ENCODE measurements at regions not wholly inside any gene's neighbourhood (a gene's known extent, or its start where the extent isn't known, plus 50 kb on each side); places are given as distances from the start of the nearest gene placed in this dataset.

- no peak overlapping the region for H2BK120ac ChIP-seq (ENCODE audit: low read depth, low read length, poor library complexity, severe bottlenecking)
- no peak for DNase-seq
- no peak overlapping the region for H3K4ac ChIP-seq (ENCODE audit: low read depth, low read length)
- no peaks in the 10 kb centered on the region for H3K27me3 ChIP-seq (ENCODE audit: insufficient read depth, low read length)
- Mint-ChIP-seq H3K4me1 (no peaks in the 10 kb centered on the region), H3K9me3 (peaks cover 49 to 61% of the 10 kb centered on the region in 2 experiments), H3K4me3 (no peak overlapping the region), H3K27me3 (ENCODE audit: low read depth) (no peaks in the 10 kb centered on the region), H3K27ac (no peak overlapping the region), H3K36me3 (ENCODE audit: insufficient read depth in 1 of 3, low read depth in 3 of 3) (peaks cover 0 to 5% (median 0%) of the 10 kb centered on the region in 3 experiments; a peak in 3 of 7 replicates)
- H2AK5ac ChIP-seq (ENCODE audit: insufficient read length, low read length) = no peak overlapping the region
- no peak overlapping the region for H2AFZ ChIP-seq (ENCODE audit: low read length)
- H3K27ac ChIP-seq (ENCODE audit: insufficient read length, low read depth, low read length) = no peak overlapping the region
- no peak overlapping the region for H4K91ac ChIP-seq (ENCODE audit: insufficient read length, low read depth, low read length)
- no peak overlapping the region for H2BK15ac ChIP-seq (ENCODE audit: low read depth, low read length)
- no peak overlapping the region for H3K14ac ChIP-seq (ENCODE audit: insufficient read depth, low read length)
- H2BK12ac ChIP-seq (ENCODE audit: insufficient read length, low read depth, low read length) = no peak overlapping the region
- no peak overlapping the region for H3K9ac ChIP-seq (ENCODE audit: extremely low read depth, insufficient read length, low read length)
- no peak overlapping the region for H2BK5ac ChIP-seq (ENCODE audit: insufficient read length, low read length)
- H3K23me2 ChIP-seq (ENCODE audit: insufficient read length, low read depth, low read length, poor library complexity, severe bottlenecking) = no peaks in the 10 kb centered on the region
- no peaks in the 10 kb centered on the region for H3K79me1 ChIP-seq (ENCODE audit: insufficient read depth, low read depth, low read length, poor library complexity, severe bottlenecking)
- no peak overlapping the region for H4K8ac ChIP-seq (replicated peaks; ENCODE audit: insufficient read length, low read depth, low read length)
- no peak overlapping the region for H3K4me2 ChIP-seq (ENCODE audit: insufficient read depth, insufficient read length, low read length)
- no peaks in the 10 kb centered on the region for H3K79me2 ChIP-seq (ENCODE audit: insufficient read depth, low read length)
- no peak overlapping the region for H4K5ac ChIP-seq (ENCODE audit: insufficient read length, low read depth, low read length)
- H2BK20ac ChIP-seq (ENCODE audit: low read depth, low read length, poor library complexity, severe bottlenecking) = no peak overlapping the region
- no peaks in the 10 kb centered on the region for H3K4me1 ChIP-seq (ENCODE audit: insufficient read depth, low read length)
- H4K20me1 ChIP-seq (ENCODE audit: control insufficient read depth, insufficient read depth, insufficient read length) = no peaks in the 10 kb centered on the region
- no CpG with 5 or more reads among the region's 3 CpGs for WGBS (ENCODE audit: extremely low coverage, insufficient read length, low lambda C conversion rate)
- no peak overlapping the region for H3K18ac ChIP-seq (ENCODE audit: insufficient read length, low read depth, low read length)
- no peak overlapping the region for H3K56ac ChIP-seq (ENCODE audit: insufficient read length, low read depth, low read length)
- no peak overlapping the region for H3K23ac ChIP-seq (ENCODE audit: insufficient read length, low read depth, low read length)
- no peak overlapping the region for H3T11ph ChIP-seq (ENCODE audit: low read length)
- TF ChIP-seq CTCF (conservative IDR thresholded peaks at IDR 0.05) = no peak
- peaks cover 33% of the 10 kb centered on the region for H3K9me3 ChIP-seq (ENCODE audit: control insufficient read depth, low read depth, low read length)
Observed at GRCh38 chr15:23924686-23925085, 237.6 kb upstream of the NDN start.
